T-helper 1 cell treated with Interleukin-12 subunit alpha and Interleukin-12 subunit beta and Interleukin-4 antibody, amounts not matched to agents 30 μg/mL and 1 μg/mL, for 36 hours (primary cell): ENCODE measurements at regions not wholly inside any gene's neighbourhood (a gene's known extent, or its start where the extent isn't known, plus 50 kb on each side); places are given as distances from the start of the nearest gene placed in this dataset.
"Not testable (repeated sequence)": the region's sequence is repeated elsewhere in the genome, so short reads cannot be mapped to it uniquely, and the experiment has no call there.

ENCODE experiments used
- H3K27ac Mint-ChIP-seq: one replicate; pipeline ENCODE4 v1.8.0; 2021; ENCODE audit warnings: mild to moderate bottlenecking, mixed read lengths
- H3K27me3 Mint-ChIP-seq: one replicate; pipeline ENCODE4 v1.8.0; 2021; ENCODE audit warnings: low read depth, mixed read lengths
- H3K36me3 Mint-ChIP-seq: one replicate; pipeline ENCODE4 v1.8.0; 2021; ENCODE audit warnings: low read depth, mixed read lengths
- H3K4me1 Mint-ChIP-seq: one replicate; pipeline ENCODE4 v1.8.0; 2021; ENCODE audit warnings: low read depth, mixed read lengths
- H3K4me3 Mint-ChIP-seq: one replicate; pipeline ENCODE4 v1.8.0; 2021; ENCODE audit warnings: mild to moderate bottlenecking, moderate library complexity, mixed read lengths
- H3K9me3 Mint-ChIP-seq: one replicate; pipeline ENCODE4 v1.8.0; 2021; ENCODE audit warnings: mixed read lengths

- H3K27me3 Mint-ChIP-seq, H3K4me1 Mint-ChIP-seq, H3K27ac Mint-ChIP-seq, H3K4me3 Mint-ChIP-seq, H3K36me3 Mint-ChIP-seq: not testable (repeated sequence)
- peaks cover 30% of the 10 kb centered on the region for H3K9me3 Mint-ChIP-seq
These were observed 254.0 kb downstream of the DSC3 start for GRCh38 chr18:30788411-30788991.

GRCh38 chr18:30787410-30787809 is 255.1 kb downstream of the DSC3 start:
- Mint-ChIP-seq H3K9me3 (peaks cover 38% of the 10 kb centered on the region), H3K4me3 (no peak overlapping the region), H3K4me1 (no peaks in the 10 kb centered on the region), H3K36me3 (no peaks in the 10 kb centered on the region), H3K27me3 (no peaks in the 10 kb centered on the region), H3K27ac (no peak overlapping the region)

GRCh38 chr18:30781601-30782000 is 260.9 kb downstream of the DSC3 start:
- H3K4me3 Mint-ChIP-seq, result no peak overlapping the region
- no peaks in the 10 kb centered on the region for H3K27me3 Mint-ChIP-seq
- H3K9me3 Mint-ChIP-seq, result peaks cover 31% of the 10 kb centered on the region
- H3K4me1 Mint-ChIP-seq, result no peaks in the 10 kb centered on the region
- no peak overlapping the region for H3K27ac Mint-ChIP-seq
- no peaks in the 10 kb centered on the region for H3K36me3 Mint-ChIP-seq

GRCh38 chr18:30775629-30776028 is 266.9 kb downstream of the DSC3 start:
- Mint-ChIP-seq H3K27ac (no peak overlapping the region), H3K4me1 (no peaks in the 10 kb centered on the region), H3K9me3 (peaks cover 21% of the 10 kb centered on the region), H3K36me3 (no peaks in the 10 kb centered on the region), H3K27me3 (no peaks in the 10 kb centered on the region), H3K4me3 (no peak overlapping the region)

- not testable (repeated sequence) for H3K4me1 Mint-ChIP-seq, H3K27ac Mint-ChIP-seq, H3K27me3 Mint-ChIP-seq, H3K36me3 Mint-ChIP-seq, H3K4me3 Mint-ChIP-seq
- H3K9me3 Mint-ChIP-seq, result peaks cover 14% of the 10 kb centered on the region
These were observed 270.4 kb downstream of the DSC3 start for GRCh38 chr18:30772170-30772569.

GRCh38 chr18:30766053-30766452 is 276.5 kb downstream of the DSC3 start:
- Mint-ChIP-seq H3K36me3 (no peaks in the 10 kb centered on the region), H3K9me3 (no peaks in the 10 kb centered on the region), H3K4me1 (no peaks in the 10 kb centered on the region), H3K4me3 (no peak overlapping the region), H3K27ac (no peak overlapping the region), H3K27me3 (no peaks in the 10 kb centered on the region)

GRCh38 chr18:30765247-30765646 is 277.3 kb downstream of the DSC3 start:
- H3K4me1 Mint-ChIP-seq, result no peaks in the 10 kb centered on the region
- H3K4me3 Mint-ChIP-seq, result no peak overlapping the region
- H3K27ac Mint-ChIP-seq, result no peak overlapping the region
- H3K9me3 Mint-ChIP-seq, result no peaks in the 10 kb centered on the region
- no peaks in the 10 kb centered on the region for H3K36me3 Mint-ChIP-seq
- H3K27me3 Mint-ChIP-seq, result no peaks in the 10 kb centered on the region

- H3K27me3 Mint-ChIP-seq, result no peaks in the 10 kb centered on the region
- H3K4me1 Mint-ChIP-seq, result no peaks in the 10 kb centered on the region
- H3K36me3 Mint-ChIP-seq, result no peaks in the 10 kb centered on the region
- no peak overlapping the region for H3K27ac Mint-ChIP-seq
- H3K4me3 Mint-ChIP-seq, result no peak overlapping the region
- H3K9me3 Mint-ChIP-seq, result no peaks in the 10 kb centered on the region
These were observed 278.6 kb downstream of the DSC3 start for GRCh38 chr18:30763902-30764350.

GRCh38 chr18:30754846-30755245 is 287.7 kb downstream of the DSC3 start:
- H3K4me1 Mint-ChIP-seq, result no peaks in the 10 kb centered on the region
- H3K4me3 Mint-ChIP-seq, result no peak overlapping the region
- no peaks in the 10 kb centered on the region for H3K36me3 Mint-ChIP-seq
- H3K27me3 Mint-ChIP-seq, result no peaks in the 10 kb centered on the region
- peaks cover 11% of the 10 kb centered on the region for H3K9me3 Mint-ChIP-seq
- no peak overlapping the region for H3K27ac Mint-ChIP-seq

- H3K4me3 Mint-ChIP-seq, result no peak overlapping the region
- H3K27me3 Mint-ChIP-seq, result no peaks in the 10 kb centered on the region
- no peaks in the 10 kb centered on the region for H3K36me3 Mint-ChIP-seq
- no peak overlapping the region for H3K27ac Mint-ChIP-seq
- no peaks in the 10 kb centered on the region for H3K4me1 Mint-ChIP-seq
- H3K9me3 Mint-ChIP-seq, result peaks cover 7% of the 10 kb centered on the region
These were observed 294.0 kb downstream of the DSC3 start for GRCh38 chr18:30748541-30748940.

- H3K4me3 Mint-ChIP-seq, result no peak overlapping the region
- no peak overlapping the region for H3K27ac Mint-ChIP-seq
- H3K36me3 Mint-ChIP-seq, result no peaks in the 10 kb centered on the region
- H3K9me3 Mint-ChIP-seq, result peaks cover 4% of the 10 kb centered on the region
- H3K27me3 Mint-ChIP-seq, result no peaks in the 10 kb centered on the region
- H3K4me1 Mint-ChIP-seq, result no peaks in the 10 kb centered on the region
These were observed 296.3 kb downstream of the DSC3 start for GRCh38 chr18:30746224-30746623.

- no peaks in the 10 kb centered on the region for H3K27me3 Mint-ChIP-seq
- H3K9me3 Mint-ChIP-seq, result peaks cover 2% of the 10 kb centered on the region
- H3K4me1 Mint-ChIP-seq, result no peaks in the 10 kb centered on the region
- no peaks in the 10 kb centered on the region for H3K36me3 Mint-ChIP-seq
- H3K4me3 Mint-ChIP-seq, result no peak overlapping the region
- H3K27ac Mint-ChIP-seq, result no peak overlapping the region
These were observed 299.5 kb downstream of the DSC3 start for GRCh38 chr18:30743033-30743432.

GRCh38 chr18:30730915-30731314 is 311.6 kb downstream of the DSC3 start:
- H3K27ac Mint-ChIP-seq, result no peak overlapping the region
- no peaks in the 10 kb centered on the region for H3K4me1 Mint-ChIP-seq
- peaks cover 31% of the 10 kb centered on the region for H3K9me3 Mint-ChIP-seq
- no peaks in the 10 kb centered on the region for H3K27me3 Mint-ChIP-seq
- no peak overlapping the region for H3K4me3 Mint-ChIP-seq
- H3K36me3 Mint-ChIP-seq, result no peaks in the 10 kb centered on the region

GRCh38 chr18:30727849-30728248 is 314.7 kb downstream of the DSC3 start:
- H3K4me3 Mint-ChIP-seq, result no peak overlapping the region
- H3K36me3 Mint-ChIP-seq, result no peaks in the 10 kb centered on the region
- H3K9me3 Mint-ChIP-seq, result peaks cover 15% of the 10 kb centered on the region
- no peak overlapping the region for H3K27ac Mint-ChIP-seq
- no peaks in the 10 kb centered on the region for H3K4me1 Mint-ChIP-seq
- H3K27me3 Mint-ChIP-seq, result no peaks in the 10 kb centered on the region

- no peak overlapping the region for H3K27ac Mint-ChIP-seq
- no peak overlapping the region for H3K4me3 Mint-ChIP-seq
- H3K27me3 Mint-ChIP-seq, result no peaks in the 10 kb centered on the region
- H3K9me3 Mint-ChIP-seq, result peaks cover 21% of the 10 kb centered on the region
- no peaks in the 10 kb centered on the region for H3K4me1 Mint-ChIP-seq
- no peaks in the 10 kb centered on the region for H3K36me3 Mint-ChIP-seq
These were observed 329.2 kb downstream of the DSC3 start for GRCh38 chr18:30713299-30713698.

- Mint-ChIP-seq H3K27me3 (no peaks in the 10 kb centered on the region), H3K27ac (no peak overlapping the region), H3K4me1 (no peaks in the 10 kb centered on the region), H3K4me3 (no peak overlapping the region), H3K9me3 (peaks cover 20% of the 10 kb centered on the region), H3K36me3 (no peaks in the 10 kb centered on the region)
These were observed 330.2 kb downstream of the DSC3 start for GRCh38 chr18:30712383-30712782.
